GM18951 (cell line): ENCODE measurements at regions not wholly inside any gene's neighbourhood (a gene's known extent, or its start where the extent isn't known, plus 50 kb on each side); places are given as distances from the start of the nearest gene placed in this dataset.

Experiments used
- POLR2A ChIP-seq: IDR thresholded peaks from 4 replicates; pipeline ENCODE4 v1.6.1; 2011; ENCODE audit warnings: mild to moderate bottlenecking; ENCODE audit not compliant: insufficient read length, insufficient read depth; ENCODE audit errors: extremely low read depth
- in situ Hi-C: fragments of 300-500 bp; cut with MboI; formaldehyde crosslinking; loops from one replicate; pipeline ENCODE4 v1.12.0; 2022; ENCODE audit warnings: low sequenced_read_pairs, mixed read lengths, inconsistent platforms; ENCODE audit not compliant: unreplicated experiment

- in situ Hi-C loops = no loop called here
- TF ChIP-seq POLR2A = no peak
Measured at GRCh38 chr1:193663965-193664364, 477.6 kb upstream of the B3GALT2 start.

- TF ChIP-seq POLR2A = no peak
- in situ Hi-C loops = no loop called here
Measured at GRCh38 chr1:193662030-193662429, 475.6 kb upstream of the B3GALT2 start.

GRCh38 chr1:193661385-193661784 is 475.0 kb upstream of the B3GALT2 start:
- no peak for TF ChIP-seq POLR2A
- in situ Hi-C loops = no loop called here

- no peak for TF ChIP-seq POLR2A
Measured at GRCh38 chr1:193660428-193660827, 474.0 kb upstream of the B3GALT2 start.

GRCh38 chr1:193658691-193659090 is 472.3 kb upstream of the B3GALT2 start:
- in situ Hi-C loops = no loop called here

More at GRCh38 chr1:193660428-193660827, 474.0 kb upstream of the B3GALT2 start:
- in situ Hi-C loops = no loop called here

GRCh38 chr1:193658081-193658480 is 471.7 kb upstream of the B3GALT2 start:
- no peak for TF ChIP-seq POLR2A
- in situ Hi-C loops = no loop called here

More at GRCh38 chr1:193658691-193659090, 472.3 kb upstream of the B3GALT2 start:
- no peak for TF ChIP-seq POLR2A

- no peak for TF ChIP-seq POLR2A
- in situ Hi-C loops = no loop called here
Measured at GRCh38 chr1:193657552-193657951, 471.1 kb upstream of the B3GALT2 start.

GRCh38 chr1:193656841-193657240 is 470.4 kb upstream of the B3GALT2 start:
- no peak for TF ChIP-seq POLR2A
- in situ Hi-C loops = no loop called here

- in situ Hi-C loops = no loop called here
- no peak for TF ChIP-seq POLR2A
Measured at GRCh38 chr1:193654951-193655735, 468.7 kb upstream of the B3GALT2 start.

- in situ Hi-C loops = no loop called here
- no peak for TF ChIP-seq POLR2A
Measured at GRCh38 chr1:193649587-193649986, 463.2 kb upstream of the B3GALT2 start.

GRCh38 chr1:193634876-193635275 is 448.5 kb upstream of the B3GALT2 start:
- no peak for TF ChIP-seq POLR2A
- in situ Hi-C loops = no loop called here

GRCh38 chr1:193634470-193634869 is 448.1 kb upstream of the B3GALT2 start:
- no peak for TF ChIP-seq POLR2A
- in situ Hi-C loops = no loop called here

- TF ChIP-seq POLR2A = no peak
- in situ Hi-C loops = no loop called here
Measured at GRCh38 chr1:193633991-193634390, 447.6 kb upstream of the B3GALT2 start.

- no peak for TF ChIP-seq POLR2A
- in situ Hi-C loops = no loop called here
Measured at GRCh38 chr1:193633093-193633492, 446.7 kb upstream of the B3GALT2 start.
